Stimulated activated naive B cell treated with anti-CD40 and anti-IgM and Interleukin-4, amounts not matched to agents 10 μg/mL and 1 μg/mL and 100 μg/mL, for 72 hours (primary cell): ENCODE measurements at regions not wholly inside any gene's neighbourhood (a gene's known extent, or its start where the extent isn't known, plus 50 kb on each side); places are given as distances from the start of the nearest gene placed in this dataset.

Source experiments
- ATAC-seq, 2 donors: fragments of 150-1000 bp; cut with Tn5 transposase; replicated peaks; 2 replicates each; pipeline ENCODE4 v1.10.0; 2021; ENCODE audit warnings: moderate library complexity in 1 of 2
- DNase-seq: peaks from one replicate; pipeline ENCODE4 v3.0.0; 2021
- H3K27ac Mint-ChIP-seq: one replicate; pipeline ENCODE4 v1.8.0; 2022; ENCODE audit warnings: mild to moderate bottlenecking, mixed read lengths
- H3K27me3 Mint-ChIP-seq, 2 donors: one replicate each; pipeline ENCODE4 v1.8.0; 2022; ENCODE audit warnings: mixed read lengths in 2 of 2
- H3K36me3 Mint-ChIP-seq, 2 donors: one replicate each; pipeline ENCODE4 v1.8.0; 2022; ENCODE audit warnings: mixed read lengths in 2 of 2, mild to moderate bottlenecking in 1 of 2
- H3K4me1 Mint-ChIP-seq, 2 donors: one replicate each; pipeline ENCODE4 v1.8.0; 2022; ENCODE audit warnings: mixed read lengths in 2 of 2, mild to moderate bottlenecking in 1 of 2
- H3K4me3 Mint-ChIP-seq, 2 donors: one replicate each; pipeline ENCODE4 v1.8.0; 2022; ENCODE audit warnings: mild to moderate bottlenecking in 2 of 2, mixed read lengths in 2 of 2, moderate library complexity in 1 of 2
- H3K9me3 Mint-ChIP-seq, 2 donors: one replicate each; pipeline ENCODE4 v1.8.0; 2022; ENCODE audit warnings: mixed read lengths in 2 of 2, mild to moderate bottlenecking in 1 of 2

- Mint-ChIP-seq H3K9me3 (peaks cover 9 to 19% of the 10 kb centered on the region in 2 donors), H3K27ac (no peak overlapping the region), H3K4me3 (no peak overlapping the region), H3K27me3 (peaks cover 27 to 42% of the 10 kb centered on the region in 2 donors), H3K4me1 (no peaks in the 10 kb centered on the region), H3K36me3 (peaks cover 5 to 20% of the 10 kb centered on the region in 2 donors)
- DNase-seq: no peak
- ATAC-seq: no peak
These were observed 243.0 kb upstream of the SPRED2 start for GRCh38 chr2:65675350-65675749.

DNA sequence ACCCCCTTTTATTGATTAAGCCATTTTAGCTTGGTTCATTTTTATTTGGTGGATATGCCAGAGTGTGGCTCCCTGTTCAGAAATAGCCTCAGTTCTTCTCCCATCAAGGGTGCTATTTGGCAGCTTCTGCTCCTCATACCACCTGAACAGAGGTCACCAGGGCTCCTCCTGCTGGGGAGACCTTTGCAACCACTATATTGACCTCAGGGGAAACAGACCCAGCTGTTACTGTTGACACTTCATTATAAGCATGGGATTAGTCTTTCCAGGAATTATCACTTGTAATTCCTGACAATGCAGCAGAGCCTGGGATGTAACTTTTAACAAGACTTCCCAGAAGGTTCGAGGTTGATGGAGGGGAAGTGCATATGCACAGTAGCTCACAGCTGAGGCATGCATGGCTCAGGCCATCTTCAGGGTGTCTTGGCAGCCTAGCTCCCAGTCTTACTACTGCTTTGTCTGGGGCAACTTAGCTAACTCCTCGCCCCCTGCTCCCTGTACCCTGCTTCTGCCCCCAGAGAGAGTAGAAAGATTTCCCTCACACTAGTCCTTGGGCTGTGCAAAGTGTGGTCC is 239.4 kb upstream of the SPRED2 start:
- peaks cover 18 to 21% of the 10 kb centered on the region in 2 donors for H3K27me3 Mint-ChIP-seq
- H3K27ac Mint-ChIP-seq: no peak overlapping the region
- no peak overlapping the region for H3K4me3 Mint-ChIP-seq
- H3K9me3 Mint-ChIP-seq: peaks cover 17 to 27% of the 10 kb centered on the region in 2 donors
- no peak for DNase-seq
- H3K36me3 Mint-ChIP-seq: peaks cover 10 to 31% of the 10 kb centered on the region in 2 donors
- no peaks in the 10 kb centered on the region for H3K4me1 Mint-ChIP-seq
- ATAC-seq: no peak

- ATAC-seq: no peak
- Mint-ChIP-seq H3K27me3 (peaks cover 8 to 13% of the 10 kb centered on the region in 2 donors), H3K9me3 (peaks cover 9 to 17% of the 10 kb centered on the region in 2 donors), H3K27ac (no peak overlapping the region), H3K4me1 (peaks cover 5 to 6% of the 10 kb centered on the region in 2 donors), H3K36me3 (peaks cover 6 to 20% of the 10 kb centered on the region in 2 donors), H3K4me3 (no peak overlapping the region)
- DNase-seq: no peak
These were observed 237.2 kb upstream of the SPRED2 start for GRCh38 chr2:65669574-65669973.

GRCh38 chr2:65668744-65669143 is 236.3 kb upstream of the SPRED2 start:
- no peak for ATAC-seq
- DNase-seq: no peak
- H3K27ac Mint-ChIP-seq: no peak overlapping the region
- no peak overlapping the region for H3K4me3 Mint-ChIP-seq
- H3K27me3 Mint-ChIP-seq: peaks cover 8 to 18% of the 10 kb centered on the region in 2 donors
- peaks cover 5 to 6% of the 10 kb centered on the region in 2 donors for H3K4me1 Mint-ChIP-seq
- peaks cover 6 to 17% of the 10 kb centered on the region in 2 donors for H3K36me3 Mint-ChIP-seq
- H3K9me3 Mint-ChIP-seq: peaks cover 9 to 13% of the 10 kb centered on the region in 2 donors

DNA sequence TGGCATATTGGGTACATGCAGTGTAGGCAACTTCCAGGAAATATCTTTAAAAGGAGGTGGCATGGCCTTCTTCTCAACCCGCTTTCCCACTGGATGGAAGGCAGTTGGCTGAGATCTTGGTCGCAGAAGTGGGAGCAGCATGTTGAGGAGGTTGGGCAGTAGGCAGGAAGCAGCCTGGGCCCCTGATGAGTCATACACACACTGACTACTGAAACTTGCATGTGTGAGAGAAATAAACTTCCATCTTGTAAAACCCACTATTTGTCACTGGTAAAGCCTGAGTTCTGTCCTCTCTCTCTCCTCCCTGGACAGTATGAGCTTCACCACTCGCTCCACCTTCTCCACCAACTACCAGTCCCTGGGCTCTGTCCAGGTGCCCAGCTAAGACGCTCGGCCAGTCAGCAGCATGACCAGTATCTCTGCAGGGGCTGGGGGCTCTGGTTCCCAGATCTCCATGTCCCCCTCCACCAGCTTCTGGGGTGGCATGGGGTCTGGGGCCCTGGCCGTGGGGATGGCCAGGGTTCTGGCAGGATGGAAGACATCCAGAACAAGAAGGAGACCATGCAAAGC is 233.8 kb upstream of the SPRED2 start:
- Mint-ChIP-seq H3K27ac (peak overlapping the region; percentile 26), H3K4me3 (no peak overlapping the region), H3K9me3 (peaks cover 9 to 13% of the 10 kb centered on the region in 2 donors), H3K4me1 (peaks cover 5 to 6% of the 10 kb centered on the region in 2 donors), H3K36me3 (peaks cover 6 to 17% of the 10 kb centered on the region in 2 donors), H3K27me3 (peaks cover 10 to 18% of the 10 kb centered on the region in 2 donors)
- DNase-seq (no peak), ATAC-seq (peak; percentile 34 to 69)

GRCh38 chr2:65664931-65665330 is 232.5 kb upstream of the SPRED2 start:
- Mint-ChIP-seq H3K9me3 (peaks cover 9 to 13% of the 10 kb centered on the region in 2 donors), H3K4me3 (no peak overlapping the region), H3K27ac (no peak overlapping the region), H3K27me3 (peaks cover 9 to 18% of the 10 kb centered on the region in 2 donors), H3K36me3 (peaks cover 6 to 17% of the 10 kb centered on the region in 2 donors), H3K4me1 (peaks cover 5 to 6% of the 10 kb centered on the region in 2 donors)
- ATAC-seq (no peak), DNase-seq (no peak)

- no peak for DNase-seq
- peaks cover 9 to 22% of the 10 kb centered on the region in 2 donors for H3K27me3 Mint-ChIP-seq
- no peak for ATAC-seq
- H3K27ac Mint-ChIP-seq: no peak overlapping the region
- H3K4me1 Mint-ChIP-seq: peaks cover 5 to 6% of the 10 kb centered on the region in 2 donors
- no peak overlapping the region for H3K4me3 Mint-ChIP-seq
- H3K36me3 Mint-ChIP-seq: peaks cover 6 to 13% of the 10 kb centered on the region in 2 donors
- peaks cover 7 to 8% of the 10 kb centered on the region in 2 donors for H3K9me3 Mint-ChIP-seq
These were observed 231.5 kb upstream of the SPRED2 start for GRCh38 chr2:65663831-65664407.

GRCh38 chr2:65662654-65663432 is 230.4 kb upstream of the SPRED2 start:
- Mint-ChIP-seq H3K4me3 (no peak overlapping the region), H3K27me3 (peaks cover 9 to 26% of the 10 kb centered on the region in 2 donors), H3K4me1 (peaks cover 5 to 6% of the 10 kb centered on the region in 2 donors), H3K36me3 (peaks cover 3 to 4% of the 10 kb centered on the region in 2 donors), H3K9me3 (peaks cover 0 to 3% of the 10 kb centered on the region in 2 donors), H3K27ac (no peak overlapping the region)
- DNase-seq (no peak), ATAC-seq (no peak)

DNA sequence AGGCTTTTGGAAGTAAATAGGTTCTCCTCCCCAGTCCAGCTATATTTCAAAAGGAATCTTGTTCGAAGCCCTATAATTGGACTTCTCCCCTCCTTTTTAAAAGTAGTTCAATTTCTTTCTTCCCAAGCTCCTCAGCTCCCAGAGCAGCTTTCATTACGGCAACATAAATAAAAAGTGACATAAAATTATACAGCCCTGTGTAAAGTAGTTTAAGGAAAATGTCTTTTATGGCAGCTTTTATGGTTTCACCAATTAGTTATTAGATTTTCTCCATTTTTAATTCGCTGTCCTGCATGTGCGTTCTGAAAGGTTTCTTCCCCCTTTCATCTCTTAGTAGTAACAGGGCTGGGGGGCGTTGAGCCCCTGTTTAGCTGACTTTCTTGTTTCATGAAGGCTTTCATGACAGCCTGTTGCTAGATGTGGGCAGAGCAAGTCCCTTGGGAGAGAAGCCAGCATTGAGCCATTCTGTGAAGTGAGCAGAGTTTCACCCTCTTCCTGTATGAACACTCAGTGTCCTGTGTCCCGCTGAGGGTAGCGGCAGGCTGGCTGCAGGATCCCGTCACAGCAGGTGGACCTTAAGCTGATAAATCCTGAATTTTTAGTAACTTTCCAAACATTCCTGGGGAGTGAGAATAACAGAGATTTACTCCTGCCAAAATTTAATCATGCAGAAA is 229.7 kb upstream of the SPRED2 start:
- Mint-ChIP-seq H3K27me3 (peaks cover 13 to 22% of the 10 kb centered on the region in 2 donors), H3K36me3 (peaks cover 0 to 2% of the 10 kb centered on the region in 2 donors), H3K4me1 (peaks cover 5 to 6% of the 10 kb centered on the region in 2 donors), H3K9me3 (no peaks in the 10 kb centered on the region), H3K27ac (no peak overlapping the region), H3K4me3 (no peak overlapping the region)
- DNase-seq (no peak), ATAC-seq (no peak)

GRCh38 chr2:65660340-65660739 is 227.9 kb upstream of the SPRED2 start:
- Mint-ChIP-seq H3K4me3 (no peak overlapping the region), H3K27ac (no peak overlapping the region), H3K4me1 (no peaks in the 10 kb centered on the region), H3K27me3 (peaks cover 13% of the 10 kb centered on the region in 2 donors), H3K36me3 (no peaks in the 10 kb centered on the region), H3K9me3 (no peaks in the 10 kb centered on the region)
- ATAC-seq (no peak), DNase-seq (no peak)

- ATAC-seq (no peak), DNase-seq (no peak)
- no peaks in the 10 kb centered on the region for H3K4me1 Mint-ChIP-seq
- peaks cover 8 to 9% of the 10 kb centered on the region in 2 donors for H3K27me3 Mint-ChIP-seq
- no peak overlapping the region for H3K27ac Mint-ChIP-seq
- H3K9me3 Mint-ChIP-seq: no peaks in the 10 kb centered on the region
- H3K36me3 Mint-ChIP-seq: no peaks in the 10 kb centered on the region
- H3K4me3 Mint-ChIP-seq: no peak overlapping the region
These were observed 226.5 kb upstream of the SPRED2 start for GRCh38 chr2:65658881-65659280.

- Mint-ChIP-seq H3K4me3 (no peak overlapping the region), H3K9me3 (no peaks in the 10 kb centered on the region), H3K36me3 (no peaks in the 10 kb centered on the region)
These were observed 225.9 kb upstream of the SPRED2 start for GRCh38 chr2:65658266-65658665.

GRCh38 chr2:65656160-65656718 is 223.8 kb upstream of the SPRED2 start:
- no peaks in the 10 kb centered on the region for H3K4me1 Mint-ChIP-seq

More at GRCh38 chr2:65658266-65658665, 225.9 kb upstream of the SPRED2 start:
- DNase-seq (no peak), ATAC-seq (no peak)
- no peak overlapping the region for H3K27ac Mint-ChIP-seq
- no peaks in the 10 kb centered on the region for H3K4me1 Mint-ChIP-seq
- peaks cover 7 to 9% of the 10 kb centered on the region in 2 donors for H3K27me3 Mint-ChIP-seq

More at GRCh38 chr2:65656160-65656718, 223.8 kb upstream of the SPRED2 start:
- ATAC-seq (no peak), DNase-seq (no peak)
- Mint-ChIP-seq H3K27me3 (peaks cover 4 to 7% of the 10 kb centered on the region in 2 donors), H3K36me3 (no peaks in the 10 kb centered on the region), H3K9me3 (no peaks in the 10 kb centered on the region), H3K4me3 (no peak overlapping the region), H3K27ac (no peak overlapping the region)
